NB4 (cell line): ENCODE measurements at regions not wholly inside any gene's neighbourhood (a gene's known extent, or its start where the extent isn't known, plus 50 kb on each side); places are given as distances from the start of the nearest gene placed in this dataset.

Source experiments
- MYC ChIP-seq: IDR thresholded peaks from 2 replicates; pipeline ENCODE4 v1.6.1; 2011; ENCODE audit warnings: low read depth, low read length
- POLR2A ChIP-seq: IDR thresholded peaks from 2 replicates; pipeline ENCODE4 v1.6.1; 2011; ENCODE audit warnings: mild to moderate bottlenecking; ENCODE audit not compliant: insufficient read length; ENCODE audit errors: extremely low read depth
- TF ChIP-seq, protein P1 (sequence below): IDR thresholded peaks from 2 replicates; pipeline ENCODE4 v1.6.1; 2011; ENCODE audit warnings: low read depth, low read length
- TF ChIP-seq, protein P2 (sequence below): IDR thresholded peaks from one replicate; pipeline ENCODE4 v1.5.1; 2012; ENCODE audit warnings: low read depth, low read length

GRCh38 chr13:84931264-84931663 lies 868.0 kb downstream of the SLITRK6 start:
- TF ChIP-seq, protein P1, sequence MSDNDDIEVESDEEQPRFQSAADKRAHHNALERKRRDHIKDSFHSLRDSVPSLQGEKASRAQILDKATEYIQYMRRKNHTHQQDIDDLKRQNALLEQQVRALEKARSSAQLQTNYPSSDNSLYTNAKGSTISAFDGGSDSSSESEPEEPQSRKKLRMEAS, result no peak
- TF ChIP-seq, protein P2, sequence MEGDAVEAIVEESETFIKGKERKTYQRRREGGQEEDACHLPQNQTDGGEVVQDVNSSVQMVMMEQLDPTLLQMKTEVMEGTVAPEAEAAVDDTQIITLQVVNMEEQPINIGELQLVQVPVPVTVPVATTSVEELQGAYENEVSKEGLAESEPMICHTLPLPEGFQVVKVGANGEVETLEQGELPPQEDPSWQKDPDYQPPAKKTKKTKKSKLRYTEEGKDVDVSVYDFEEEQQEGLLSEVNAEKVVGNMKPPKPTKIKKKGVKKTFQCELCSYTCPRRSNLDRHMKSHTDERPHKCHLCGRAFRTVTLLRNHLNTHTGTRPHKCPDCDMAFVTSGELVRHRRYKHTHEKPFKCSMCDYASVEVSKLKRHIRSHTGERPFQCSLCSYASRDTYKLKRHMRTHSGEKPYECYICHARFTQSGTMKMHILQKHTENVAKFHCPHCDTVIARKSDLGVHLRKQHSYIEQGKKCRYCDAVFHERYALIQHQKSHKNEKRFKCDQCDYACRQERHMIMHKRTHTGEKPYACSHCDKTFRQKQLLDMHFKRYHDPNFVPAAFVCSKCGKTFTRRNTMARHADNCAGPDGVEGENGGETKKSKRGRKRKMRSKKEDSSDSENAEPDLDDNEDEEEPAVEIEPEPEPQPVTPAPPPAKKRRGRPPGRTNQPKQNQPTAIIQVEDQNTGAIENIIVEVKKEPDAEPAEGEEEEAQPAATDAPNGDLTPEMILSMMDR, result no peak
- TF ChIP-seq POLR2A (no peak), MYC (no peak)
